ENCODE measurements at regions not wholly inside any gene's neighbourhood (a gene's known extent, or its start where the extent isn't known, plus 50 kb on each side); places are given as distances from the start of the nearest gene placed in this dataset.

DNA sequence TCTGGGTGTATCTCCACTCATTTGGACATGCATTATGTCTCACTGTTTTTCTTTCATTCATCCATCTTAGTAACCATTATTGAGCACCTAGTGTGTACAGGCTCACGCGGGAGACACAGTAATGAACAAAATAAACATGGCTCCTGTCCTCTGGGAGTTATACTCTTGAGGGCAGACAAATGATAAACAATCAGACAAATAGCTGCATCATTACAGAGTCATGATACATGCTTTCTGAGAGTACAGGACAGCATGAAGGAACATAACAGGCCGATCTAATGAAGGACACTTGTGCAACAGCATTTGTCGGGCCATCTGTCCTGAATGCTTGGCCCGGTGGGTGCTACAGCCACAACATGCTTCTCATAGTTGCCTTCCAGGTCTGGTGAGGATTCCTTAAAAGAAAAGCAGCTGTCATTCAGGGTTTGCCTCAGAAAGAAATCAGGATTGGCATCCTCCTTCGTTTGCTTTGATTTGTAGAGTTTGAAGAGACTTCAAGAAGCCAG is 77.2 kb upstream of the EGLN3 start:
- ATAC-seq (no peak), DNase-seq (ENCODE audit: low spot score) (no peak), FAIRE-seq (no peak)
- WGBS (ENCODE audit: low lambda C conversion rate), result 91% methylated on average over 6 of the region's 6 CpGs
- Histone ChIP-seq H3K9me3 (ENCODE audit: low read length) (no peaks in the 10 kb centered on the region), H3K4me2 (ENCODE audit: low read depth, low read length) (no peak overlapping the region), H4K20me1 (ENCODE audit: insufficient read depth, low read length) (no peaks in the 10 kb centered on the region), H2AFZ (ENCODE audit: low read length) (no peak overlapping the region), H3K79me2 (ENCODE audit: insufficient read depth, low read length) (no peaks in the 10 kb centered on the region), H3K27me3 (ENCODE audit: control insufficient read depth in 1 of 2, insufficient read depth in 2 of 2, low read length in 2 of 2) (no peaks in the 10 kb centered on the region), H3K27ac (ENCODE audit: extremely low read length, insufficient read depth, low read length) (peak overlapping the region; percentile 6), H3K4me1 (ENCODE audit: insufficient read depth, low read length) (peaks cover 77% of the 10 kb centered on the region), H3K4me3 (replicated peaks in 1 of 3; ENCODE audit: insufficient read depth in 1 of 3, low read depth in 2 of 3, low read length in 3 of 3) (no peak overlapping the region), H3K9ac (ENCODE audit: insufficient read depth, low read depth, low read length) (no peak overlapping the region), H3K36me3 (replicated peaks in 1 of 2; ENCODE audit: control insufficient read depth in 1 of 2, insufficient read depth in 2 of 2, low read length in 2 of 2) (no peaks in the 10 kb centered on the region)
- intact Hi-C loops (cut with micrococcal nuclease; ENCODE audit: unreplicated experiment) (loop anchor here (10.0 kb wide), 1 partner anchor 437 kb away; the partner anchor contains the start of gene SPTSSA), in situ Hi-C loops (cut with HindIII; ENCODE audit: extremely low pct_ligation_motif_present, low pct_unique_long_range_greater_than_20kb) (loop anchor here (25.0 kb wide), 1 partner anchor 434 kb away; the partner anchor contains the start of gene SPTSSA)
- ChIA-PET CTCF (ENCODE audit: low intra/inter-chr PET ratio, low total read pairs) (no interaction called here), POLR2A (interaction anchor here (0.8 to 2.4 kb wide), 3 partner anchors 9 to 15 kb away, joined by 3 to 10 read pairs (median 6); no protein-coding TSS in a partner anchor)
- BruUV-seq (replicated peaks), result no TSS peak
- TF ChIP-seq PHF21A (CRISPR knock-in tag; IDR thresholded peaks at IDR 0.05) (no peak), NCOA1 (CRISPR knock-in tag; IDR thresholded peaks at IDR 0.05) (no peak), ZNF619 (CRISPR knock-in tag; IDR thresholded peaks at IDR 0.05) (no peak), PHF8 (CRISPR knock-in tag; IDR thresholded peaks at IDR 0.05) (no peak), NFE2L1 (CRISPR knock-in tag; IDR thresholded peaks at IDR 0.05; ENCODE audit: borderline replicate concordance) (no peak), ZBTB3 (CRISPR knock-in tag; IDR thresholded peaks at IDR 0.05; ENCODE audit: borderline replicate concordance, low read depth) (no peak), ZNF879 (CRISPR knock-in tag; IDR thresholded peaks at IDR 0.05) (0 out of 2 replicates have a peak, but pooled peaks have one; percentile 25)
- TF ChIP-seq, protein P1, sequence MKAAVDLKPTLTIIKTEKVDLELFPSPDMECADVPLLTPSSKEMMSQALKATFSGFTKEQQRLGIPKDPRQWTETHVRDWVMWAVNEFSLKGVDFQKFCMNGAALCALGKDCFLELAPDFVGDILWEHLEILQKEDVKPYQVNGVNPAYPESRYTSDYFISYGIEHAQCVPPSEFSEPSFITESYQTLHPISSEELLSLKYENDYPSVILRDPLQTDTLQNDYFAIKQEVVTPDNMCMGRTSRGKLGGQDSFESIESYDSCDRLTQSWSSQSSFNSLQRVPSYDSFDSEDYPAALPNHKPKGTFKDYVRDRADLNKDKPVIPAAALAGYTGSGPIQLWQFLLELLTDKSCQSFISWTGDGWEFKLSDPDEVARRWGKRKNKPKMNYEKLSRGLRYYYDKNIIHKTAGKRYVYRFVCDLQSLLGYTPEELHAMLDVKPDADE (CRISPR knock-in tag; IDR thresholded peaks at IDR 0.05), result no peak
- TF ChIP-seq, protein P2, sequence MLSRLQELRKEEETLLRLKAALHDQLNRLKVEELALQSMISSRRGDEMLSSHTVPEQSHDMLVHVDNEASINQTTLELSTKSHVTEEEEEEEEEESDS (CRISPR knock-in tag; IDR thresholded peaks at IDR 0.05; ENCODE audit: borderline replicate concordance), result no peak
- TF ChIP-seq, protein P3, sequence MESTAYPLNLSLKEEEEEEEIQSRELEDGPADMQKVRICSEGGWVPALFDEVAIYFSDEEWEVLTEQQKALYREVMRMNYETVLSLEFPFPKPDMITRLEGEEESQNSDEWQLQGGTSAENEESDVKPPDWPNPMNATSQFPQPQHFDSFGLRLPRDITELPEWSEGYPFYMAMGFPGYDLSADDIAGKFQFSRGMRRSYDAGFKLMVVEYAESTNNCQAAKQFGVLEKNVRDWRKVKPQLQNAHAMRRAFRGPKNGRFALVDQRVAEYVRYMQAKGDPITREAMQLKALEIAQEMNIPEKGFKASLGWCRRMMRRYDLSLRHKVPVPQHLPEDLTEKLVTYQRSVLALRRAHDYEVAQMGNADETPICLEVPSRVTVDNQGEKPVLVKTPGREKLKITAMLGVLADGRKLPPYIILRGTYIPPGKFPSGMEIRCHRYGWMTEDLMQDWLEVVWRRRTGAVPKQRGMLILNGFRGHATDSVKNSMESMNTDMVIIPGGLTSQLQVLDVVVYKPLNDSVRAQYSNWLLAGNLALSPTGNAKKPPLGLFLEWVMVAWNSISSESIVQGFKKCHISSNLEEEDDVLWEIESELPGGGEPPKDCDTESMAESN (CRISPR knock-in tag; conservative IDR thresholded peaks at IDR 0.05), result no peak
- TF ChIP-seq, protein P4, sequence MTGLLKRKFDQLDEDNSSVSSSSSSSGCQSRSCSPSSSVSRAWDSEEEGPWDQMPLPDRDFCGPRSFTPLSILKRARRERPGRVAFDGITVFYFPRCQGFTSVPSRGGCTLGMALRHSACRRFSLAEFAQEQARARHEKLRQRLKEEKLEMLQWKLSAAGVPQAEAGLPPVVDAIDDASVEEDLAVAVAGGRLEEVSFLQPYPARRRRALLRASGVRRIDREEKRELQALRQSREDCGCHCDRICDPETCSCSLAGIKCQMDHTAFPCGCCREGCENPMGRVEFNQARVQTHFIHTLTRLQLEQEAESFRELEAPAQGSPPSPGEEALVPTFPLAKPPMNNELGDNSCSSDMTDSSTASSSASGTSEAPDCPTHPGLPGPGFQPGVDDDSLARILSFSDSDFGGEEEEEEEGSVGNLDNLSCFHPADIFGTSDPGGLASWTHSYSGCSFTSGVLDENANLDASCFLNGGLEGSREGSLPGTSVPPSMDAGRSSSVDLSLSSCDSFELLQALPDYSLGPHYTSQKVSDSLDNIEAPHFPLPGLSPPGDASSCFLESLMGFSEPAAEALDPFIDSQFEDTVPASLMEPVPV (CRISPR knock-in tag; IDR thresholded peaks at IDR 0.05), result no peak

All from HepG2 (cell line).